ENCODE measurements at regions not wholly inside any gene's neighbourhood (a gene's known extent, or its start where the extent isn't known, plus 50 kb on each side); places are given as distances from the start of the nearest gene placed in this dataset.

GRCh38 chr6:132936646-132937045, 122.3 kb downstream of the RPS12 start:
- no peak overlapping the region for H3T11ph ChIP-seq (ENCODE audit: low read length)
- Mint-ChIP-seq H3K4me1 (peaks cover 13 to 21% of the 10 kb centered on the region in 2 experiments), H3K9me3 (no peaks in the 10 kb centered on the region; a peak in 1 of 5 replicates), H3K36me3 (ENCODE audit: insufficient read depth in 1 of 3, low read depth in 3 of 3) (no peaks in the 10 kb centered on the region), H3K27ac (no peak overlapping the region), H3K4me3 (no peak overlapping the region), H3K27me3 (ENCODE audit: low read depth) (no peaks in the 10 kb centered on the region)
- H3K14ac ChIP-seq (ENCODE audit: insufficient read depth, low read length) = no peak overlapping the region
- H2BK120ac ChIP-seq (ENCODE audit: low read depth, low read length, poor library complexity, severe bottlenecking) = no peak overlapping the region
- no peak overlapping the region for H2AK5ac ChIP-seq (ENCODE audit: insufficient read length, low read length)
- H3K23me2 ChIP-seq (ENCODE audit: insufficient read length, low read depth, low read length, poor library complexity, severe bottlenecking) = no peaks in the 10 kb centered on the region
- no peaks in the 10 kb centered on the region for H3K4me1 ChIP-seq (ENCODE audit: insufficient read depth, low read length)
- H2BK12ac ChIP-seq (ENCODE audit: insufficient read length, low read depth, low read length) = no peak overlapping the region
- H3K9me3 ChIP-seq (ENCODE audit: control insufficient read depth, low read depth, low read length) = no peaks in the 10 kb centered on the region
- no peak overlapping the region for H2AFZ ChIP-seq (ENCODE audit: low read length)
- no peak overlapping the region for H4K8ac ChIP-seq (replicated peaks; ENCODE audit: insufficient read length, low read depth, low read length)
- no peaks in the 10 kb centered on the region for H3K27me3 ChIP-seq (ENCODE audit: insufficient read depth, low read length)
- H4K20me1 ChIP-seq (ENCODE audit: control insufficient read depth, insufficient read depth, insufficient read length) = no peaks in the 10 kb centered on the region
- no CpG with 5 or more reads among the region's 2 CpGs for WGBS (ENCODE audit: extremely low coverage, insufficient read length, low lambda C conversion rate)
- no peak overlapping the region for H3K9ac ChIP-seq (ENCODE audit: extremely low read depth, insufficient read length, low read length)
- H2BK5ac ChIP-seq (ENCODE audit: insufficient read length, low read length) = no peak overlapping the region
- H3K79me2 ChIP-seq (ENCODE audit: insufficient read depth, low read length) = no peaks in the 10 kb centered on the region
- no peak overlapping the region for H3K4me2 ChIP-seq (ENCODE audit: insufficient read depth, insufficient read length, low read length)
- no peak for DNase-seq
- H3K27ac ChIP-seq (ENCODE audit: insufficient read length, low read depth, low read length) = no peak overlapping the region
- no peak for TF ChIP-seq CTCF (conservative IDR thresholded peaks at IDR 0.05)
- no peak overlapping the region for H4K91ac ChIP-seq (ENCODE audit: insufficient read length, low read depth, low read length)
- H3K56ac ChIP-seq (ENCODE audit: insufficient read length, low read depth, low read length) = no peak overlapping the region
- H2BK15ac ChIP-seq (ENCODE audit: low read depth, low read length) = no peak overlapping the region
- H3K18ac ChIP-seq (ENCODE audit: insufficient read length, low read depth, low read length) = no peak overlapping the region
- no peaks in the 10 kb centered on the region for H3K79me1 ChIP-seq (ENCODE audit: insufficient read depth, low read depth, low read length, poor library complexity, severe bottlenecking)
- no peak overlapping the region for H3K23ac ChIP-seq (ENCODE audit: insufficient read length, low read depth, low read length)
- H4K5ac ChIP-seq (ENCODE audit: insufficient read length, low read depth, low read length) = no peak overlapping the region
- no peak overlapping the region for H2BK20ac ChIP-seq (ENCODE audit: low read depth, low read length, poor library complexity, severe bottlenecking)
- no peak overlapping the region for H3K4ac ChIP-seq (ENCODE audit: low read depth, low read length)
